Suppressor macrophage treated with lipopolysaccharide for 1 hour (primary cell): ENCODE measurements at regions not wholly inside any gene's neighbourhood (a gene's known extent, or its start where the extent isn't known, plus 50 kb on each side); places are given as distances from the start of the nearest gene placed in this dataset.

Experiments
- DNase-seq, 3 donors: peaks; one replicate each; pipeline ENCODE4 v3.0.0-alpha.2; 2020 to 2022

GRCh38 chr6:26312501-26313397, 52.2 kb upstream of the BTN3A2 start:
- peak; percentile 76 to 88 (median 80) for DNase-seq
